Activated CD4-positive, alpha-beta memory T cell treated with anti-CD3 and anti-CD28 coated beads, Interleukin-2, amount 10 ng/mL, durations not matched to agents 7 days and 5 days (primary cell): ENCODE measurements at regions not wholly inside any gene's neighbourhood (a gene's known extent, or its start where the extent isn't known, plus 50 kb on each side); places are given as distances from the start of the nearest gene placed in this dataset.
"Not testable (repeated sequence)": the region's sequence is repeated elsewhere in the genome, so short reads cannot be mapped to it uniquely, and the experiment has no call there.

Experiments
- CTCF ChIA-PET: fragments of 350-600 bp; sonication (Branson Sonifier 250); formaldehyde crosslinking; loops from one replicate; lab custom pipeline; 2021; ENCODE audit warnings: antibody characterized with exemption, inconsistent platforms; lab: Charles Lee
- POLR2A ChIA-PET: fragments of 350-600 bp; sonication (Branson Sonifier 250); formaldehyde crosslinking; loops from one replicate; lab custom pipeline; 2021; ENCODE audit warnings: antibody characterized with exemption; lab: Charles Lee
- DNase-seq: peaks from one replicate; pipeline ENCODE4 v3.0.0-alpha.2; 2020
- H3K27ac Mint-ChIP-seq: one replicate; pipeline ENCODE4 v1.8.0; 2021; ENCODE audit warnings: mild to moderate bottlenecking, mixed read lengths
- H3K27me3 Mint-ChIP-seq: one replicate; pipeline ENCODE4 v1.8.0; 2021; ENCODE audit warnings: mixed read lengths
- H3K36me3 Mint-ChIP-seq: one replicate; pipeline ENCODE4 v1.8.0; 2021; ENCODE audit warnings: low read depth, mixed read lengths
- H3K4me1 Mint-ChIP-seq: one replicate; pipeline ENCODE4 v1.8.0; 2021; ENCODE audit warnings: mixed read lengths
- H3K4me3 Mint-ChIP-seq: one replicate; pipeline ENCODE4 v1.8.0; 2021; ENCODE audit warnings: mild to moderate bottlenecking, mixed read lengths
- H3K9me3 Mint-ChIP-seq: one replicate; pipeline ENCODE4 v1.8.0; 2021; ENCODE audit warnings: mixed read lengths

DNA sequence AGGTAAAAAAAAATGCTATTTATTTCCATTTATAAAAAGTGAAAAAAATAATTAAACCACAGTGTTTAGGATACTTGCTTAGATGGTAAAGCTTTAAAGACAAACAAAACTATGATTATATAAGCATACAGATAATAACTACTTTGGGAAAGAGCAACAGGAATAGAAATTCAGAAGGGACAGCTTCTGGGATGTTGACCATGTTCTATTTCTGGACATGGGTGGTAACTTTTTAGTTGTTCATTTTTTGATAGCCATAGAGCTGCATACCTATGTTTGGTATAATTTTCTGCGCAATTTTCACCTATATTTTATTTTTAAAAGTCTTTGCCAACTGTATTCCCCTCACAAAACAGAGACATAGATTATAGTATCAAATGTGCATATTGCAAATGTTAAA, 572.0 kb upstream of the NR2F2 start:
- ChIA-PET CTCF (no interaction called here), POLR2A (no interaction called here)
- H3K27me3 Mint-ChIP-seq = no peaks in the 10 kb centered on the region
- DNase-seq = no peak
- H3K36me3 Mint-ChIP-seq = no peaks in the 10 kb centered on the region
- no peaks in the 10 kb centered on the region for H3K9me3 Mint-ChIP-seq
- H3K27ac Mint-ChIP-seq = no peak overlapping the region
- H3K4me3 Mint-ChIP-seq = no peak overlapping the region
- H3K4me1 Mint-ChIP-seq = no peaks in the 10 kb centered on the region

DNA sequence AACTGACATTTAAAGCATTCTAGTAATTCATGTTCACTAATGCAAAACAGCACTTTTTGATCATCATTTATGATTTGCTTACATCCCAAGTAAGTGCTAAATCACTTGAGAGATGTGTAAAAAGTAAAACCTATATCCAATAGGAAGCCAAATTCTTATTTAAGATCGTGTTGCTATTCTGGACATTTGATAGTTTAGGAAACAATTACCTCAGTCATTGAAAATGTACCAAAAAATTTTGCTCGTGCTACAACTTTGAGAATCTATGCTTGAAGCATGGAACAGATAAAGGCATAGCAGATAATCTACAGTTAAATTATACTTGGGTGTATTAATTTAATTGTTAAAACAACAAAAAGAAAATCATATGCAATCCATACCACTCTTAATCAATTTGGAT, 571.6 kb upstream of the NR2F2 start:
- Mint-ChIP-seq H3K27ac (no peak overlapping the region), H3K27me3 (no peaks in the 10 kb centered on the region), H3K4me1 (no peaks in the 10 kb centered on the region), H3K4me3 (no peak overlapping the region), H3K9me3 (no peaks in the 10 kb centered on the region), H3K36me3 (no peaks in the 10 kb centered on the region)
- DNase-seq = no peak
- CTCF ChIA-PET = no interaction called here
- POLR2A ChIA-PET = no interaction called here

DNA sequence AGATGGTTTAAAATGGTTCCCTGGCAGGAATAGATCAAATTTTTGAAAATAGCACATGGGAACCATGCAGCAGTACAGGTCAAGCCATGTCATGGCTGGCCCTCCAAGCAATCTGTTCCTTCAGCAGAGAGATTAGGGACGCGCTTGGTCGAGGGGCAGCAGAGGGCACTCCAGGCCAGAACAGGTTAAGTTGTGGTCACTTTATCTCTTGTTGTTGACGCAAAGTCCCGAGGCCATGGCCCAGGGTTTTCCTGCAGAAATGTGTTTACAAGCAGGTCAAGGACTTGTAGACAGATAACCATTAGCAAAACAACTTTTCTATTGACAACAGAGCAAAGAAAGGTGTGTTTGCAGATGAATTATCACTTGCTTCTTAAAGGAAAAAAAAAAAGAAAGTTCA, 570.0 kb upstream of the NR2F2 start:
- ChIA-PET POLR2A (no interaction called here), CTCF (no interaction called here)
- Mint-ChIP-seq H3K9me3 (no peaks in the 10 kb centered on the region), H3K36me3 (no peaks in the 10 kb centered on the region), H3K27ac (no peak overlapping the region), H3K4me3 (no peak overlapping the region), H3K4me1 (no peaks in the 10 kb centered on the region), H3K27me3 (no peaks in the 10 kb centered on the region)
- no peak for DNase-seq

DNA sequence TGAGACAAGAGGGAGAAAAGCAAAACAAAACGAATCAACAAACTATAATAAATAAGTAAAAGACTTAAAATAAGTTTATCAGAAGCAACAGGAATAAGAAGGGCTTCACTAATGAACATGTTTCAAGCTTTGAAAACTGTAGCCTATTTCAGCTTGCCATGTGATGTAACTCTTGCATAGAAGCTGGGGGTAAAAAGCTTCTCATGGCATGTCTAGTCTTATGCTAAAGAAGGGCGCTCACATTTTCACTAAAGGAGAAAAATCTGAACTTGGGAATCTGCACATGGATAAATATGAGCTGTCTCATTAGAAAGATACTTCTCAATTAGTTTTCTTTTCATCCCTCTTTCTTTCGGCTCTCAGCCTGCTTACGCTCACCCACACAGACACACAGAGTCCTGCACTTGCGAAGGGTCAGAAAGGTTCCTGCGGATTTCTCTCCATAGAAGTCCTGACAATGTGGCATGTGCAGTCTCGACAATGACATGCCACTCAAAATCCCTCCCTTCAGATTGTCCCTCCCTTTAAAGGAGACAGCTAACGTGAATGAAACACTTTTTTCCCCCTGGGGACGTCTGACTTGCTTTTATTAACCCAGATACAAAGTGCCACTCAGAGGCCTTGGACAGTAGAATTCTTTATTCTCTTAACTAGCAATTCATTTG, 568.9 kb upstream of the NR2F2 start:
- Mint-ChIP-seq H3K27me3 (no peaks in the 10 kb centered on the region), H3K9me3 (no peaks in the 10 kb centered on the region), H3K4me3 (no peak overlapping the region), H3K27ac (no peak overlapping the region), H3K4me1 (no peaks in the 10 kb centered on the region), H3K36me3 (no peaks in the 10 kb centered on the region)
- ChIA-PET CTCF (no interaction called here), POLR2A (no interaction called here)
- DNase-seq = no peak

DNA sequence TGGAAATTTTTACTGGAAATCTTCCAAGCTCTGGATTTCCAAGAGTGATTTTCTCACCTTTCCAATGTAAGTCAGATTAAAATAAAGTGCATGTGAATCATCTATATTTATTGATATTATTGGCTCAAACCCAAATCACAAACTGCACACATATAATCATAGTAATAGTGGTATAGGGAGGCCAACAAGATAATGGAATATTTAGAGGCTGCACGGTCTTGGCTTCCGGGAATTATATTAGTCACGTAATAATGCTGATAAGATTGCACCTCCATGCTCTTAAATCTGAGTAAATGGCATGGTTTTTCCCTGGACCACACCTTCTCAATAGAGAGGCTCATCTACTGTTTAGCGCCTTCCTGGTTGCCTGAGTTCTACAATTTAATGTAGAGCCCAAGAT, 567.1 kb upstream of the NR2F2 start:
- DNase-seq = no peak
- H3K4me3 Mint-ChIP-seq = no peak overlapping the region
- H3K9me3 Mint-ChIP-seq = no peaks in the 10 kb centered on the region
- no peaks in the 10 kb centered on the region for H3K4me1 Mint-ChIP-seq
- POLR2A ChIA-PET = no interaction called here
- CTCF ChIA-PET = no interaction called here
- no peaks in the 10 kb centered on the region for H3K27me3 Mint-ChIP-seq
- H3K27ac Mint-ChIP-seq = no peak overlapping the region
- H3K36me3 Mint-ChIP-seq = no peaks in the 10 kb centered on the region

DNA sequence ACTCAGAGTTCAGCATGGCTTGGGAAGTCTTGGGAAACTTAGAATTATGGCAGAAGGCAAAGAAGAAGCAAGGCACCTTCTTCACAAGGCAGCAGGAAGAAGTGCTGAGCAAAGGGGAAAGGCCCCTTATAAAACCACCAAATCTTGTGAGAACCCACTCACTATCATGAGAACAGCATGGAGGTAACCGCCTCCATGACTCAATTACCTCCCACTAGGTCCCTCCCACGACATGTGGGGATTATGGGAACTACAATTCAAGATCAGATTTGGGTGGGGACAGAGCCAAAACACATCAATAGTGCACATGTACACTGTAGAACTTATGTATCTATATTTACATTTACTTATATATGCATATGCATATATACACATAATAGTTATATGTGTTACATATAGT, 565.3 kb upstream of the NR2F2 start:
- Mint-ChIP-seq H3K4me3 (no peak overlapping the region), H3K27me3 (no peaks in the 10 kb centered on the region), H3K27ac (no peak overlapping the region), H3K36me3 (no peaks in the 10 kb centered on the region), H3K9me3 (no peaks in the 10 kb centered on the region), H3K4me1 (no peaks in the 10 kb centered on the region)
- CTCF ChIA-PET = no interaction called here
- DNase-seq = no peak
- POLR2A ChIA-PET = no interaction called here

DNA sequence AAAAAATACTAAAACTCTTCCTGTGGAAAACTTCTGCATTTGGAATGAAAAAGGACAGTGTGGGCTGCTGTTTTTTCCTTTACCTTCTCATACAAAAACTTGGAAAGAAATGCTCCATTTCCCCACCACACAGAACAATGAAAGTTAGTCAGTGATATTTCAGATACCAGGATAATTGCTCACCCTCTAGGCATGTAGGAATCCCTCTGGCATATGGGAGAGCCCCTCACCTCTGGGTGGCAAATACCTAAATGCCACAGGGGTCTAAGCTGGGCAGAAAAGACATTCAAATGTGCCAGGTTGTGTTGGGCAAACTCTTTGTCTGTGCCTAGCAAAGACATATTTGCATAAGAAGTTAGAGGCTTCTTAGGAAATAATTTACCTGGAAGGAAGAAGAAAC, 560.3 kb upstream of the NR2F2 start:
- ChIA-PET POLR2A (no interaction called here), CTCF (no interaction called here)
- no peak for DNase-seq
- Mint-ChIP-seq H3K27ac (no peak overlapping the region), H3K9me3 (peaks cover 6% of the 10 kb centered on the region), H3K36me3 (no peaks in the 10 kb centered on the region), H3K27me3 (no peaks in the 10 kb centered on the region), H3K4me3 (no peak overlapping the region), H3K4me1 (no peaks in the 10 kb centered on the region)

DNA sequence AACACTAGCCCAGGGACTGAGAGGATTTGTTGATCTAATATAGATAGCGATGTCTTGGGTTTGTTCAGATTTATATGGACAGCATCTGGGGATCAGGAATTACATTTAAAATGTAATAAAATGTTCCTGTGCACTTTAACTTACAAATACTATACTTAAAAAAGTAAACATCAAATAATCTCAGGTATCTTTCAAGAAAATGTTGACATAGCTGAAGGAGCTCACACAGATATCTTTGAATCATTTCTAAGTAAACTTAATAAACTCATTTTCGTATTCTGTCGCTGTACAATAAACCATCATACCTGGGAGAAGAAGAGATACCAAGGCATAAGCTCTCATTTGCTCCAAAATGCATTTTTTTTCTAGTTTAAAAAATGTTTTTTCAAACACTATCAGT, 557.5 kb upstream of the NR2F2 start:
- DNase-seq = no peak
- POLR2A ChIA-PET = no interaction called here
- no peak overlapping the region for H3K27ac Mint-ChIP-seq
- peaks cover 6% of the 10 kb centered on the region for H3K9me3 Mint-ChIP-seq
- no peaks in the 10 kb centered on the region for H3K27me3 Mint-ChIP-seq
- H3K4me3 Mint-ChIP-seq = no peak overlapping the region
- no peaks in the 10 kb centered on the region for H3K4me1 Mint-ChIP-seq
- no peaks in the 10 kb centered on the region for H3K36me3 Mint-ChIP-seq
- CTCF ChIA-PET = no interaction called here

DNA sequence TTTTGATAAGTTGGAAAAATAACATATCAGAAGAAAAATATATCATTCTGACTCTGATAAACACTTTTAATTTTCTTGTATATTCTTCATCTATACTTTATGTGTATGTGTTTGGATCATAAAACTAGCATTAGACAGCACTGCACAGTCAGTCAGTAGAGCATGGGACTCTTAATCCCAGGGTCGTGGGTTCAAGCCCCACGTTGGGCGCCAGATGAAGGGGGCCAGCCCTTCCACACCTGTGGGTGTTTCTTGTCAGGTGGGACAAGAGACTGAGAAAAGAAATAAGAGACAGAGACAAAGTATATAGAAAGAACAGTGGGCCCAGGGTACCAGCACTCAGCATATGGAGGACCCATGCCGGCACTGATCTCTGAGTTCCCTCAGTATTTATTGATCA, 546.0 kb upstream of the NR2F2 start:
- Mint-ChIP-seq H3K9me3 (peaks cover 24% of the 10 kb centered on the region), H3K4me1 (no peaks in the 10 kb centered on the region), H3K27ac (no peak overlapping the region), H3K36me3 (no peaks in the 10 kb centered on the region), H3K4me3 (no peak overlapping the region), H3K27me3 (no peaks in the 10 kb centered on the region)
- POLR2A ChIA-PET = no interaction called here
- CTCF ChIA-PET = no interaction called here
- DNase-seq = no peak

DNA sequence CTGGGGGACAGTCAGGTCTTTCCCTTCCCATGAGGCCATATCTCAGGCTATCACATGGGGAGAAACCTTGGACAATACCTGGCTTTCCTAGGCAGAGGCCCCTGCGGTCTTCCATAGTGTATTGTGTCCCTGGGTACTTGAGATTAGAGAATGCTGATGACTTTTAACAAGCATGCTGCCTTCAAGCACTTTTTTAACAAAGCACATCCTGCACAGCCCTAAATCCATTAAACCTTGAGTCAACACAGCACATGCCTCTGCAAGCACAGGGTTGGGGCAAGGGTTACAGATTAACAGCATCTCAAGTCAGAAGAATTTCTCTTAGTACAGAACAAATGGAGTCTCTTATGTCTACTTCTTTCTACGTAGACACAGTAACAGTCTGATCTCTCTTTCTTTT, 545.2 kb upstream of the NR2F2 start:
- H3K4me1 Mint-ChIP-seq, DNase-seq, H3K36me3 Mint-ChIP-seq, CTCF ChIA-PET, H3K4me3 Mint-ChIP-seq, POLR2A ChIA-PET, H3K27me3 Mint-ChIP-seq, H3K27ac Mint-ChIP-seq: not testable (repeated sequence)
- H3K9me3 Mint-ChIP-seq = peaks cover 24% of the 10 kb centered on the region

DNA sequence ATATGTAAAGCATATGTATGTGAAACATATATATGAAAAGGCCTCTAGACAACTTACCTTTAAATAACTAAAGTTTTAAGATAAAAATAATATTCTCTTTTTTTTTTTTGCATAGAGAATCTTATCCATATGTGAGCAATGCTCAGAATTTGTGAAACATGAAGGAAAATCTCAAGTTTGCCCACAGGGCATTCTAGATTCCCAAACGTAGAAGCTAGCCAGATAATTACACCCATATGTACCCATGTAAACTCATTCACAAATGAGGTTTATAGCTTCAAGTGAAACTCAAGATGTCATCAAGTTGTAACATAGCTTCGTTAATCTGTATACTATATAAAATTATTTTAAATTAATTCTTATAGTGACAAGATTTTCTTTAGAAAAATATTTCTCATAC, 537.3 kb upstream of the NR2F2 start:
- Mint-ChIP-seq H3K4me3 (no peak overlapping the region), H3K36me3 (no peaks in the 10 kb centered on the region), H3K27me3 (no peaks in the 10 kb centered on the region), H3K4me1 (no peaks in the 10 kb centered on the region), H3K9me3 (peaks cover 7% of the 10 kb centered on the region), H3K27ac (no peak overlapping the region)
- CTCF ChIA-PET = no interaction called here
- DNase-seq = no peak
- POLR2A ChIA-PET = no interaction called here

DNA sequence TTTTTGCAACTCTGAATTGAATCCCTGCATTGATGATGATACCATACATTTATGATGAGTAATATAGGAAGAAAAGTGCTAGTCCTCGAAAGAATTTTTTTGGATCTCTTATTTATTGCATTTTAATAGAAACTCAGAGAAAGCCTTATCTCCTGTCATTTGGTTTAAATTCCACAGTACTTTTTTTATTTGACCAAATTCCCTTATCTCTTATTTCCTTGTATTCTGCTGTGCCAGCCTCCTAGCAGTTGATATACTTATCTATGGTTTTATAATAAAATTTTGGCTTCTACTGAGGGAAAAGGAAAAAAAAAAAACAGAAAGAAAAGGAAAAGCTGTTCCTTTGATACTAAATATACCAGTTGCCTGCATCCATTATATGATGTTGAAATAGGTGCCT, 535.1 kb upstream of the NR2F2 start:
- Mint-ChIP-seq H3K27me3 (no peaks in the 10 kb centered on the region), H3K36me3 (no peaks in the 10 kb centered on the region), H3K27ac (no peak overlapping the region), H3K4me3 (no peak overlapping the region), H3K4me1 (no peaks in the 10 kb centered on the region), H3K9me3 (peaks cover 7% of the 10 kb centered on the region)
- no peak for DNase-seq
- ChIA-PET POLR2A (no interaction called here), CTCF (no interaction called here)

DNA sequence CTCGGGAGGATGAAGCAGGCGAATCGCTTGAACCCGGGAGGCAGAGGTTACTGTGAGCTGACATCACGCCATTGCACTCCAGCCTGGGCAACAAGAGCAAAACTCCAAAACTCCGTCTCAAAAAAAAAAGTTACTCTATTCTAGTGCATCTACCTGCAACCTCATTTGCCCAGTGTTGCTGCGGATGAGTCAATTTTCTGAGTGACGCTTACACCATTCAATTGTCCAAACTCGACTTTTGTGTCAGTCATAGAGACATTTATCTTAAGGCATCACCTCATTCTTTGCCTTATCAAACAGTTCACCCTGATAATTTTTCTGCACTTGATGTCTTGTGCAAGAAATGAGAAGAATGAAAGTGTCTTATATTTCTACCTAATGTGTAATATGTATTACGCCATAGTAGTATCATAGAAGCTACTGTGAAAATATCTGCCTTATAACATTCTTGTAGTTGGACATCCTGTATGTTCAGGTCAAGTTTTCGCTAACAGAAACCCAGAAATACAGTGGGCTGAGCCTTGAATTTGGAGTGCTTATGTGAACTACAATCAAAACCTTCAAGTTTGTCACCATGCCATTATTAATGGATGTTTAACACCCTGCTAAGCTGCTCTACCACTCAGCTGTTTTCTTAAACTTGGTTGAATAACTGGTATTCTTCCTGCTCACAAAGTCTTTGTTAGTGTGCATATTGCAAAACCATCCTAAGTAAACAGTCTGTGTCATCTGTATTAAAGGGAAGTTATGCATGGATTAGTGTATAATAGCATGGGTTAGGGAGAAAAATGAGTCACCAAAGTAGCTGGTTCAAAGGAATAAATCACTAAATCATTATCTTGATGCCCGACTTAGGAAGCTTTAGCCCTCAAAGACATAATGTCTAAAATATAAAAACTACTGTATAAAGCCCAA, 531.0 kb upstream of the NR2F2 start:
- CTCF ChIA-PET = no interaction called here

DNA sequence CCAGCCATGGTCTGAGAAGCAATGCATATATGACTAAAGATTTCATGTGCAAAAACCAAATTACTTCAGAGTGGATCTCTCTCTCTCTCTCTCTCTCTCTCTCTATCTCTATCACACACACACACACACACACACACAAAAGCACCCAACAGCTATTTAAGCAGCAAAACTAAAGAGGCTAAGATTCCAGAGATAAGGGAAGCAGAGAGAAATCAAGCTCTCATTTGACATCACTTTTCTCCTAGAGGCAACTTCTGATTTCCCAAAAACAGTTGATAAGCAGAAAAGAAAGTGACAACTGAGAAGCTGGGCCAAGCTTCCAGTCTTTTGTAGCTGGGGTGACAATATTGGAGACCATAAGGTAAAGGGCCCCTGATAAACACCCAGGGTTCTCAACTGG, 526.0 kb upstream of the NR2F2 start:
- CTCF ChIA-PET = no interaction called here

More for the DNA sequence above, 531.0 kb upstream of the NR2F2 start:
- H3K4me3 Mint-ChIP-seq = no peak overlapping the region
- no peak overlapping the region for H3K27ac Mint-ChIP-seq
- H3K9me3 Mint-ChIP-seq = peaks cover 3% of the 10 kb centered on the region
- DNase-seq = no peak
- POLR2A ChIA-PET = no interaction called here
- no peaks in the 10 kb centered on the region for H3K36me3 Mint-ChIP-seq
- H3K4me1 Mint-ChIP-seq = no peaks in the 10 kb centered on the region
- H3K27me3 Mint-ChIP-seq = no peaks in the 10 kb centered on the region

More for the DNA sequence above, 526.0 kb upstream of the NR2F2 start:
- Mint-ChIP-seq H3K4me1 (no peaks in the 10 kb centered on the region), H3K27me3 (no peaks in the 10 kb centered on the region), H3K4me3 (no peak overlapping the region), H3K27ac (no peak overlapping the region), H3K9me3 (peaks cover 3% of the 10 kb centered on the region), H3K36me3 (no peaks in the 10 kb centered on the region)
- no peak for DNase-seq
- POLR2A ChIA-PET = no interaction called here
